ENCODE measurements at regions not wholly inside any gene's neighbourhood (a gene's known extent, or its start where the extent isn't known, plus 50 kb on each side); places are given as distances from the start of the nearest gene placed in this dataset.

DNA sequence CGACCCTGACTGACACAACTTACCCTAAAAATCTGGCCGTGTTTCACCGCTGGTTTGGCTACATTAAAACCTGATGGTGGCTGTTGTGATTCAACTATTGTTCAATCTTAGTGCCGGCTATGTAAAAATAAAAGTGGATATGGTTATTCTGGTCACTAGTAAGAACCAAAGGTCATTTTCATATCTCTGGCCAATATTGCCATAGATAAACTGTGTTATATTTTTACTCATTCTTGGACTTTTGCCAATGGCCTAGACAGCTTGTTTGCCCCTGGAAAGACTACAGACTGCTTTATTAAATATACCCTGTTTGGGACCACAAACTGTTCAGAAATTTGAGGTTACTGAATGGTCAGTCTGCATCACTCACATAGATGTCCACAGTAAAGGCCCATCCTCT is 258.5 kb upstream of the KLHL1 start:
- no peak overlapping the region for H3K27ac ChIP-seq
- no peak for TF ChIP-seq CTCF (conservative IDR thresholded peaks at IDR 0.05)

GRCh38 chr13:70363991-70364390 is 255.7 kb upstream of the KLHL1 start:
- no peak overlapping the region for H3K27ac ChIP-seq
- TF ChIP-seq CTCF (conservative IDR thresholded peaks at IDR 0.05) = no peak

DNA sequence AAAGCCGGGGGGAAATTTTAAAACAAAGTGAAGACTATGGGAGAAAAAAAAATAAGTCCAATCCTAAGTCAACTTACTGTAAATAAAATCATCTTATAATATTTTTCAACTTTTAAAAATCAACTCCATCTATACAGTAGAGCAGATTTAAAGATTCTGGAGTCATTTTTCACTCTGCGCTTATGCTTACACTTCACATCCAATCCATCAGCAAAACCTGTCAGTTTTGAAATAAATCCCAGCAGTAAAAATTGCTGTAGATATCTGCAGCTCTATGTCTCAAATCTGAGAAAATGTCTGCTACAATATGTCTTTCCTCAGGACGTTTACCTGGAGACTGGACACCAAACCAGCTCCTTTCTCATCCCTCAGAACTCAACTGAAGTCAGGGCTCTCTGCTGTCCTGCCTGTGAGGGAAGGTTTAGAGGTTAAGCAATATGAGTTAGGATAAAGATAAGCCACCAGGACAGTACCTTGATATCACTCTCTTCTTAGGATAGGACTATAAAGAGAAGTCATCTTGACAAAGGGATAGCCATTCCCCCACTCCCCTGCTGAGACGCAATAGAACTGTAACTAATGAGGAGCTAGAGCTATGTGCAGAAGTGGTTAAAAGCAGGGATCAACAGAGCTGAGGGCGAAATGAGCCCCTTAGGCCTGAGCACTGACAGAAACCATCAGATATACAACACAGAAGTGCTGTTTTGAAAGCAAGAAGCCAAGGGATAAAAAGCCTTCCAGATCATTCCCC is 254.7 kb upstream of the KLHL1 start:
- H3K27ac ChIP-seq = no peak overlapping the region
- TF ChIP-seq CTCF (conservative IDR thresholded peaks at IDR 0.05) = no peak

- no peak for TF ChIP-seq CTCF (conservative IDR thresholded peaks at IDR 0.05)
- H3K27ac ChIP-seq = no peak overlapping the region
Observed at GRCh38 chr13:70357031-70357430, 248.8 kb upstream of the KLHL1 start.

DNA sequence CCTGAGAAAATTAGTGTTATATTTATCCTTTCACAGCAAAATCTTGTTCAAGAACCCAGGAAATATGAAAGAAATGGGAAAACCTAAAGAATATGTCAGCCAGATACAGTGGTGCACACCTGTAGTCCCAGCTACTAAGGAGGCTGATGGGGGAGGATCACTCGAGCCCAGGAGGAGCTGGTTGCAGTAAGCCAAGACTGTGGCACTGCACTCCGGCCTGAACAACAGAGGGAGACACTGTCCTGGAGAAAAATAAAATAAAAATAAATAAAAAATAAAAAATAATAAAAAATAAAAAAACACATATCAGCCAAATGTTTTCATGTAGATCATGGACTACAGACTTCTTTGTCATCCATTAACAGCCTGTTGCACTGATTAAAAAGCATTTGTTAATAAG is 244.8 kb upstream of the KLHL1 start:
- H3K27ac ChIP-seq = no peak overlapping the region
- TF ChIP-seq CTCF (conservative IDR thresholded peaks at IDR 0.05) = no peak

GRCh38 chr13:70347947-70348620 is 239.8 kb upstream of the KLHL1 start:
- no peak overlapping the region for H3K27ac ChIP-seq

More at GRCh38 chr13:70347947-70348620, 239.8 kb upstream of the KLHL1 start:
- TF ChIP-seq CTCF (conservative IDR thresholded peaks at IDR 0.05) = no peak

All from VCaP (cell line).